Fibroblast of upper back skin (primary cell): ENCODE measurements at regions not wholly inside any gene's neighbourhood (a gene's known extent, or its start where the extent isn't known, plus 50 kb on each side); places are given as distances from the start of the nearest gene placed in this dataset.
"Not testable (repeated sequence)": the region's sequence is repeated elsewhere in the genome, so short reads cannot be mapped to it uniquely, and the experiment has no call there.

Experiments used
- DNase-seq: peaks from one replicate; pipeline ENCODE4 v3.0.0-alpha.2; 2013

- no peak for DNase-seq
Measured at GRCh38 chr18:60319129-60319528, 53.4 kb downstream of the MC4R start.

GRCh38 chr18:60311676-60312360, 60.8 kb downstream of the MC4R start:
- DNase-seq: no peak

- no peak for DNase-seq
Measured at GRCh38 chr18:60295674-60296073, 76.9 kb downstream of the MC4R start.

GRCh38 chr18:60292186-60292585, 80.4 kb downstream of the MC4R start:
- DNase-seq: no peak

- DNase-seq: peak; percentile 54
Measured at GRCh38 chr18:60279391-60279790, 93.2 kb downstream of the MC4R start.

GRCh38 chr18:60277855-60278480, 94.6 kb downstream of the MC4R start:
- DNase-seq: peak; percentile 86

- DNase-seq: no peak
Measured at GRCh38 chr18:60267391-60268058, 105.0 kb downstream of the MC4R start.

- DNase-seq: no peak
Measured at GRCh38 chr18:60266558-60266957, 106.0 kb downstream of the MC4R start.

- peak; percentile 18 for DNase-seq
Measured at GRCh38 chr18:60259052-60259681, 113.4 kb downstream of the MC4R start.

GRCh38 chr18:60249388-60249787, 123.2 kb downstream of the MC4R start:
- no peak for DNase-seq

GRCh38 chr18:60248336-60249330, 123.9 kb downstream of the MC4R start:
- no peak for DNase-seq

GRCh38 chr18:60247103-60247502, 125.5 kb downstream of the MC4R start:
- no peak for DNase-seq

- no peak for DNase-seq
Measured at GRCh38 chr18:60246606-60247005, 126.0 kb downstream of the MC4R start.

GRCh38 chr18:60245096-60245495, 127.5 kb downstream of the MC4R start:
- no peak for DNase-seq

- not testable (repeated sequence) for DNase-seq
Measured at GRCh38 chr18:60239024-60239710, 133.4 kb downstream of the MC4R start.

GRCh38 chr18:60235164-60235563, 137.4 kb downstream of the MC4R start:
- DNase-seq: no peak

GRCh38 chr18:60232541-60232940, 140.0 kb downstream of the MC4R start:
- DNase-seq: peak; percentile 42

GRCh38 chr18:60228609-60229595, 143.7 kb downstream of the MC4R start:
- peak; percentile 18 for DNase-seq

- no peak for DNase-seq
Measured at GRCh38 chr18:60215432-60215831, 157.1 kb downstream of the MC4R start.

- DNase-seq: no peak
Measured at GRCh38 chr18:60209042-60209441, 163.5 kb downstream of the MC4R start.

GRCh38 chr18:60202708-60203107, 169.9 kb downstream of the MC4R start:
- no peak for DNase-seq
